HG02571 (cell line): ENCODE measurements at regions not wholly inside any gene's neighbourhood (a gene's known extent, or its start where the extent isn't known, plus 50 kb on each side); places are given as distances from the start of the nearest gene placed in this dataset.
"Not testable (repeated sequence)": the region's sequence is repeated elsewhere in the genome, so short reads cannot be mapped to it uniquely, and the experiment has no call there.

Source experiments
- ATAC-seq: cut with Tn5 transposase; IDR thresholded peaks from one replicate; pipeline ENCODE4 v1.9.1; 2021; ENCODE audit warnings: mild to moderate bottlenecking, moderate library complexity; ENCODE audit not compliant: unreplicated experiment

- no peak for ATAC-seq
Measured at GRCh38 chr17:5745111-5745813, 161.0 kb upstream of the NLRP1 start.

- no peak for ATAC-seq
Measured at GRCh38 chr17:5747276-5747675, 163.0 kb upstream of the NLRP1 start.

- ATAC-seq = no peak
Measured at GRCh38 chr17:5747964-5748363, 163.7 kb upstream of the NLRP1 start.

- no peak for ATAC-seq
Measured at GRCh38 chr17:5753421-5753820, 169.1 kb upstream of the NLRP1 start.

DNA sequence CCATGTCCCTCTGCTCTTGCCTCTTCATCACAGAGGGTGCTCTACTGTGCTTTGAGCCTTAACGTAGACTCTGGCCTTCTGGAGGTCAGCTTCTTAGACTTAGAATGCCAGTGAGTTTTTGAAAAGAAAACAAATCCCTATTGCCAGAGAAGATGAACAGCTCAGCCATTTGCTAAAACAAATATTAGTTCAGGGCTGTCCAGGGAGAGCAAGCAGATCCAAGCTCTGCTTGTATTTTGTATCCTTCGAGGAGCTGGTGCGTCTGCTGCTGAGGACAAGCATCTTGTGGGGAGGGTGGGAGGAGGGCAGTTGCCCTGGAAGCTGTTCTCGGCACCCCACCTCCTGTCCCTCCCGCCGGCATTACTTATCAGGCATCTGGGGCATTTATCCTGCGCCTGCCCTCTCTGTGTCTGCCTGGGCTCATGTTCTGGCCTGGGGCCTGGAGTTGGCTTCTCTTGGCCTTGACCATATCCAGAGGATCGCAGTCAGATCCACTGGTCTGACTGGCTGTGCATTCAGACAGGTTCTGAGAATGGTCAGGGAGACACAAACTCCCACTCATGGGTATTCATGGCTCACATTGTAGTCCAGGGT lies 173.1 kb upstream of the NLRP1 start:
- no peak for ATAC-seq

DNA sequence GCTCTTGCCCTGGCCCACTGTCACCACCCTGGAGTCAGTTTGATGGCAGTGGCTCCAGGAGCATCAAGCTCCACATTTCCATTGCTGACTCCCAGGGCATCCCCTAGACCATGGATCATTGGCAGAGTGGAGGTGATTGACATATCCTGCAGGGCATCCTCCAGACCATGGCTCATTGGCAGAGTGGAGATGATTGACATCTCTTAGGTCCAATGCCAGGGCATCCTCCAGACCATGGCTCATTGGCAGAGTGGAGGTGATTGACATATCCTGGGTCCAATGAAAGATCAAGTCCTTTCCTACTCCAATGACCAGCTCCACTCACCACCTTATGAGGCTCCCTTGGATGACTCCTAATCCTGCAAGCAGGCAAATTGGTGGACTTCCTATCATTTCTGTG lies 174.3 kb upstream of the NLRP1 start:
- no peak for ATAC-seq

GRCh38 chr17:5759501-5759925 lies 175.2 kb upstream of the NLRP1 start:
- no peak for ATAC-seq

DNA sequence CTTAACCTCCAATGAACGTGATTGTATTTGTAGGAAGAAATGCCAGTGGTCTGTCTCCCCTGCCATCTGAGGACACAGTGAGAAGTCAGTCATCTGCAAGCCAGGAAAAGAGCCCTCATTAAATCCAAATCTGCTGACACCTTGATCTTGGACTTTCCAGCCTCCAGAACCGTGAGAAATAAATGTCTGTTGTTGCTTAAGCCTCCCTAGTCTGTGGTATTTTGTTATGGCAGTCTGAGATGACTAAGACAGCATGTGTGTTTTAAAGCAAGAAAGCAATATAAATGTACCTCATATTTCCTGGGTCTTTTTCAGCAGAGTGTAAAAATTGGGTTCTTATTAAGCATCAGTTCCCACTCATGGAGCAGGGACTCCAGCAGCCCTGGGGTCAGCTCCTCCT lies 177.9 kb upstream of the NLRP1 start:
- ATAC-seq = no peak

- ATAC-seq = no peak
Measured at GRCh38 chr17:5763595-5764306, 179.4 kb upstream of the NLRP1 start.

- ATAC-seq = no peak
Measured at GRCh38 chr17:5769593-5770354, 185.5 kb upstream of the NLRP1 start.

GRCh38 chr17:5770441-5771270 lies 186.3 kb upstream of the NLRP1 start:
- ATAC-seq = no peak

DNA sequence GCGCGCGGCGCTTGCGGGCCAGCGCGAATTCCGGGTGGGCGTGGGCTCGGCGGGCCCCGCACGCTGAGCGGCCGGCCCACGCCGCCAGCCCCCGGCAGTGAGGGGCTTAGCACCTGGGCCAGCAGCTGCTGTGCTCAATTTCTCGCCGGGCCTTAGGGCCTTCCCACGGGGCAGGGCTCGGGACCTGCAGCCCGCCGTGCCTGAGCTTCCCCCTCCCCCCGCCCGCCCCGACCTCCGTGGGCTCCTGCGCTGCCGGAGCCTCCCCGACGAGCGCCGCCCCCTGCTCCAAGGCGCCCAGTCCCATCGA lies 186.9 kb upstream of the NLRP1 start:
- ATAC-seq = not testable (repeated sequence)

- not testable (repeated sequence) for ATAC-seq
Measured at GRCh38 chr17:5772017-5772416, 187.7 kb upstream of the NLRP1 start.

- ATAC-seq = no peak
Measured at GRCh38 chr17:5772720-5773119, 188.4 kb upstream of the NLRP1 start.

GRCh38 chr17:5773816-5774360 lies 189.6 kb upstream of the NLRP1 start:
- ATAC-seq = no peak

DNA sequence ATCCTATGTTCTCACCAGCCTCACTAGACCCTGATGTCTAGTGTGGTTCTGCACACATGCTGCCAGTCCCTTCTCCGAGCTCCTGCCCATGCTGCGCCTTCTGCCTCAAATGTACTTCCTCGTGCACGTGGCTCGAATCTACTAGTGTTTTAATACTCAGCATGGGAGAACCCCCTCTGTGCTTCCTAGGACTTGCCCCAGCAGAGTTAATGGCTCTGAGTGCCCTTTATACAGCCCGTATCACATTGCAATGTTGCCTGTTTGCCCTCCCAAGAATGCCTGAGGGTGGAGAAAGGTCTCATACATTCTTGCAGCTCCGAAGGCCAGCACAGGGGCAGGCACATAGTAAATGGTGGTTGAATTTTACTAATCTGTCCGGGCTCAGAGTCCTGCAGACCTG lies 190.8 kb upstream of the NLRP1 start:
- no peak for ATAC-seq

DNA sequence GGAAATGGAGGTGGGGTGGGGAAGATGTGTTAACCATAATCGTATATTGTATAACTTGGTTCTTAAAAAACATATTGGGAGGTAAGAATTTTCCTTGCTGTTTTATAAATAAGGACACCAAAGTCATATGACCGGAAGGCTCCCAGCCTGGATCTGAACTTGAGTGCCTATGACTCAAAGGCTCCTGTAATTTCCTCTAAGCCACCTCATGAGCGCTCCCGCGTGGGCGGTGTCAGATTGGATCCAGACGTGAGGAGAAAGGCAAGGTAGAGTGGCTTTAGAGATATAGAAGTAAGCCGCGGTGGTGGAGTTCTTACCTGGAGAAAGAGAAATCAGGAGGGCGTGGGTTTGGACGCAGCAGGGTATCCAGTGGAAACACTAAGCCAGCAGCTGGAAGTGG lies 196.2 kb upstream of the NLRP1 start:
- ATAC-seq = no peak

DNA sequence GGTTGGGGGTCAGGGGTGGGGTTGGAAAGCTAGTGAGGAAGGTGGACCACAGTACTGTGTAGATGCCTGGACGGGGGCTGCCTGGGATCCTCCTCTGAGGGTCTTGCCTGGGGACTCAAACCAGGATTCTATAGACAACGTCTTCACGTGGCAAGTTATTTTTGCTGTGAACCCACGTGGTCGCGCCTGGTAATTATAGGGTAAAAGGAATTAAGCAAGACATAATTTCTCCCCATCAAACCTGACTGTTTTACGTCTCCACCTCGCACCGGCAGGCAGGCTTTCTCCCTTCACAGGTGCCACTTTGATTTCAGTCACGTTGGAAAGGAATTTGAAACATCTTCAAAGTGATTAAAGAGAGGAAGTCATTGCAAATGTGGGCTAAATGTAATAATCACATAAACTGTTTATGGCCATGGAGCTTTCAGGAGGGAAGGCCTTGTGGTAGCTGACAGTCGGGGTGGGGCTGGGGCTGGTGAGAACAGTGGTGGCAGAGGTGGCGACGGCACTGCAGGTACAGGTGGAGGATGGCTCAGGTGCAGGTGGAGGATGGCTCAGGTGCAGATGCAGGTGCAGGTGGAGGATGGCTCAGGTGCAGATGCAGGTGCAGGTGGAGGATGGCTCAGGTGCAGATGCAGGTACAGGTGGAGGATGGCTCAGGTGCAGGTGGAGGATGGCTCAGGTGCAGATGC lies 197.1 kb upstream of the NLRP1 start:
- ATAC-seq = no peak

DNA sequence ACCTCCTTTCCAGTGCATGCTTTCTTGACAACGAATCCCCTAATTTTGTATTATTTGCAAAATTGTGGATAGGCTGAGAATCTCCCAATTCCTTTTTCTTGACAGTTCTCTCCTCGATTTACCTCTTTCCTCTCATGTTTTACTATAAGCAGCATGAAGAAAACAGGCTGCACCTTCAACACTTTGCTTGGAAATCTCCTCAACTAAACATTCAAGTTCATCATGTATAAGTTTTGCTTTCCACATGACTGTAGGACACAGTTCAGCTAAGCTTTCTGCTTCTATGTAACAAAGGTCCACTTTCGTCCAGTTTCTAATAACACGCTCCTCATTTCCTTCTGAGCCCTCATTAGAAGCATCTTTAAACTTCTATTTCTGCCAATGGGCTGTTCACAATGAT lies 199.0 kb upstream of the NLRP1 start:
- ATAC-seq = no peak

DNA sequence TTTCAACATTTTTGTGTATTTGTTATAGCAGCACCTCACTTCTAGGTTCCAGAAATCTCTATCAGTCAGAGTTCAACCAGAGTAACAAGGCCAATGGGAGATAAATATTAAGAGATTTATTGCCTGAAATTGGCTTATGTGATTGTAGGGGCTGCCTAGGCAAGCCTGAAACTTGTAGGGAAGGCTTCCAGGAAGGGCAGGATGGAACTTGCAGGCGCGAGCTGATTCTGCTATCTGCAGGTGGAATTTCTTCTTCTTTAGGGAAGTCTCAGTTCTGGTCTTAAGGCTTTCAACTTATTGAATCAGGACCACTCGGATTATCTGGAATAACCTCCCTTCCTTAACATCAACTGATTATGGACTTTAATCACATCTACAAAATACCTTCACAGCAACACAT lies 199.5 kb upstream of the NLRP1 start:
- ATAC-seq = no peak
